IPS DF 19.7 (cell line): ENCODE measurements at regions not wholly inside any gene's neighbourhood (a gene's known extent, or its start where the extent isn't known, plus 50 kb on each side); places are given as distances from the start of the nearest gene placed in this dataset.

Experiments
- DNase-seq: peaks from one replicate; pipeline ENCODE4 v3.0.0-alpha.2; 2013; ENCODE audit warnings: low read depth, low spot score

DNA sequence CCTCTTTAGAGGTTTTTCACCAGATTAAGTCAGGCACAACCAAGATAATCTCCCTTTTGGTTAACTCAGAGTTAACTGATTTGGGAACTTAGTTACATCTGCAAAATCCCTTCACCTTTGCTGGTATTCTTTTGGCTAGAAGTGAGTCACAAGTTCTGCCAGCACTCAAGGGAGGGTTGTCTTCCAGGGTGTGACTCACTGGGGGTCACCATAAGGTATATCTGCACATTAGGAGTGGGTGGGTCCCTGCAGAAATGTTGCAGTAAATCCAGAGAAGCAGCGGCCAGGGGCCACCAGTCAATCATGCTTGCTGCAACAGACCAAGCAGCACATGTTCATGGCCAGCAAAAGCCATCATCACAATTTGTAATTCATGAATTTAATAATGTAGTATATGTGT, 59.8 kb upstream of the MAML3 start:
- DNase-seq = no peak

DNA sequence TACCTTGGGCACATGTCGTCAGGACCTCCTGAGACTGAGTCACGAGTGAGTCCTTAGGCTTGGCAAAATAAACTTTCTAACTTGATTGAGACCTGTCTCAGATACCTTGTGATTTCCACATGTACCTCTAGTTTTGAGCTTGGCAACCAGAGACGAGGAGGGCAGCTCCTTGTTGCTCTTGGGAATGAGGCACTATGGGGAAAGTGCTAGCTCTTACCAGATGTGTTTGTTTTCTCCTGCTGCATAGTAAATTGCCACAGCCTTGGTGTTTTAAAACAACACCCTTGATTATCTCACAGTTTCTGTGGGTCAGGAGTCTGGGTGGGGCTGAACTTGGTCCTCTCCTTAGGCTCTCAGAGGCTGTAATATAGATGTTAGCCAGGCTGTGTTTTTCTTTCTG, 59.1 kb upstream of the MAML3 start:
- DNase-seq = no peak

DNA sequence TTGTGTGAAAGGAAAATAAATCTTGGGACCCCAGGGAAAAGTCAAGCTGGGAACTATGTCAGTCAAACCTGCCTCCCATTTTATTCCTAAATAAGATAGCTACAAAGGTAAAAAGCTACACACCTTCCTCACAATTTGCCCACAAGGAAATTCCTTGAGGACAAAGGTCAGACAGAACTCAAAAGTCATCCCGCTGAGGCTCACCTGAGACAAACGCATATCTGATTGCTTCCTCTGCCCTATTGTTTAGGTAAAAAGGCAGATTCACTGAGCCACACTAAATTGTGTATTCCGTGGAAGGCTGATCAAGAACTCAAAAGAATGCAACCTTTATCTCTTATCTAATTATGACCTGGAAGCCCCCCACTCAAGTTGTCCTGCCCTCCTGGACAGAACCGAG, 58.7 kb upstream of the MAML3 start:
- no peak for DNase-seq

DNA sequence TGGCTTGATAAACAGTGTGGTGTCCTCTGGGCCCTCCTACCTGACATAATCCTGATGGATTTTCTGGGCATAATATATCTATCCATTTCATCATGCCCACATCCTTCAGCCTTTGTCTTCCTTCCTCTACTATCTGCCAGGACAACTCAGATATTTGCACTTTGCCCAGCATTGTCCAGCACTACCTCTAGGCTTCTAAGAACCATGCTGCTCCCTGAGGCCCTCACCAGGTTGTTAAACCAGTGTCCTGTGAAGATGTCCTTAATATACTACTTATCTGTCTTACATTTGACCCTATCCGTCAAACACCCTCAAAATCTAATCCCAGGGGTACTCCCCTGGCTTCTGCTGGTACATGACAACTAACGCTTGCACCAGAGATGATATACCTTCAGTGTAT, 58.2 kb upstream of the MAML3 start:
- no peak for DNase-seq

DNA sequence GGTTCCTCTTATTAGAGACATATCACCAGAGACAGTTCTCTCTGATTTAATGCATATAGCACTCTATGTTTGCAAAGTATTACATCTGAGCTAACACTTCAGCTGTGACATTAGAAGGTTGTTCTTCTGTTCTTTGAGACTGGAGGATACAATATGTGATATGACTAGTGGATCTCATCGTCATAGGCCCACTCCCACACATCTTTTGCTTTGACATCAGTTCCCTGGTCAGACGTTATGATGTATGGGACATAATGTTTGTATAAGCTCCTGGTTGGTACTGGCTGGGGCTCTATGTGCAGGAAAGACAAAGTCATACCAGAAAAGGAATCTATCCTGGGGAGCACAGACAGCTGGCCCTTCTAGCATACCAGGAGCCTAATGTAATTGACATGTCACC, 57.7 kb upstream of the MAML3 start:
- DNase-seq = no peak

DNA sequence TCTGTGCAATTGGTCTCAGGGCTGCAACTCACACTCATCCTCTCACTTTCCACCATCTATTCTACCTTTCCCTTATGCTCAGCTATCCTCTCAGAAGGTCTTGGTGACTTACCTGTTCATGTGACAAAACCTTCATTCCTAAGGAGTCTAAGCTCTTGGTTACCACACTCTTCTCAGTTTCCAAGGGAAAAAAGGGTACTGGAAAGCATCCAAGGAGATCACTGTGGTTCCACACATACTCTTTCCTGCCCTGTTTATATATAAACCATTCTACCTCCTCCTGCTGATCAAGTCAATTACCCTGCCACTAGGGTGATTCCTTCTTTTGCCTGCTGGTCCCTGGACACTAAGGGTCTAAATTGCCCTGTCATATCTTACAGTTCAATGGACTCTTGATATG, 57.2 kb upstream of the MAML3 start:
- DNase-seq = no peak

DNA sequence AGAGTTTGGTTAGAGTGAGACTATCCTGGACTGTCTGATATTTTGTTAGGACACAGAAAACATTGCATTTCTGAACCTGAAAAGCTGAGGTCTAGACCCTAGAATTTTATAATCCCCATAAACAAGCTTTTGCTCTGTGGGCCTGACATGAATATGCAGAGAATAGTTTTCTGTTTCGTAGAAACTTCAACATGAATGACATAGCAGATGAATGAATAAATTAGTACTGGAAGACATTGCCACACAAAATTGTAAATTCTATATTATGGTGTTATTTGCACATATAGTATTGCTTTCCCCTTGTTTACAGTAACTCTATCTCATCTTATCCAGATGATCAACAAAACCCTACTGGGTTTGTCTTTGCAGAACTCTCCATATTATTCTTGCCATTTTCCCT, 54.9 kb upstream of the MAML3 start:
- no peak for DNase-seq
